Activated CD8-positive, alpha-beta memory T cell treated with anti-CD3 and anti-CD28 coated beads for 36 hours (primary cell): ENCODE measurements at regions not wholly inside any gene's neighbourhood (a gene's known extent, or its start where the extent isn't known, plus 50 kb on each side); places are given as distances from the start of the nearest gene placed in this dataset.
"Not testable (repeated sequence)": the region's sequence is repeated elsewhere in the genome, so short reads cannot be mapped to it uniquely, and the experiment has no call there.

Source experiments
- CTCF ChIA-PET: fragments of 350-600 bp; sonication (Branson Sonifier 250); formaldehyde crosslinking; loops from one replicate; lab custom pipeline; 2021; ENCODE audit warnings: antibody characterized with exemption; lab: Charles Lee
- POLR2A ChIA-PET: fragments of 350-600 bp; sonication (Branson Sonifier 250); formaldehyde crosslinking; loops from one replicate; lab custom pipeline; 2021; ENCODE audit warnings: antibody characterized with exemption; lab: Charles Lee

- POLR2A ChIA-PET = no interaction called here
- CTCF ChIA-PET = no interaction called here
These were observed 91.3 kb downstream of the MFAP3L start for GRCh38 chr4:169934794-169935429.

DNA sequence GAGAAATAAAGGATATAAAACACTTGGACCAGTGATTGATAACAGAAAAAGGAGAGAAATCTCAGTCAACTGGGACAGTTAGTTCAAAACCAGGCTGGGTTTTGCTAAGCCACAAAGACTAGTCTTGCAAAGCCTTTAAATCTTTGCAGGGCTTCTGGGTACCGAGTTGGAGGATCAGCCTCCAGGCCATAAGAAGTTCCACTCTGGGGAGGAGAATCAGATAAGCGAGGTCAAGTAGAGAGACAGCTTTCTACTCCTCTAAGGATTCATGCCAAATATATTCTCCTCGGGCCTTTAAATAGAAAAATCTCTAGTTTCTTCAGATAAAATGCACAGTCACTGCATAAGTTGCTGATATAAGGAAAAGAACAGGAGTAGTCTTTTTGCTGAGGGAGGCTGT, 92.7 kb downstream of the MFAP3L start:
- ChIA-PET CTCF (no interaction called here), POLR2A (no interaction called here)

DNA sequence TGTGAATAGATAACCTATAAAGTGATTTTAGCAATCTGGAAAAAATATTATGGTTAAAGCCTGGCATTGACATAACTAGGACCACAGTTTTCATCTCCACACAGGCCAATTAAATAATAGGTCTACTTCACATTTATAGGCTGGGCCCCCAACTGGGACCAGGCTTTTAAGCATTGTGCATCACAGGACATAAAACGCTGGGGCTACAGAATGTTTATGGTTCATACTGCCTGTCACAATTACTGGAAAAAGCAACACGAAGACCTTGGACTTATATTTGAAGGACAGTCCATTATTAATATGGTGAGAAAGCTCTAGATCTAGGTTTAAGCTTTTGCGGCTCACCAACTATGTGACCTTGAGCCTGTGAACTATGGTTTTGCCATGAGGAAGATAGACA, 94.2 kb downstream of the MFAP3L start:
- CTCF ChIA-PET = no interaction called here

GRCh38 chr4:169930755-169931154, 95.4 kb downstream of the MFAP3L start:
- CTCF ChIA-PET, POLR2A ChIA-PET: not testable (repeated sequence)

More for the DNA sequence above, 94.2 kb downstream of the MFAP3L start:
- POLR2A ChIA-PET = no interaction called here

DNA sequence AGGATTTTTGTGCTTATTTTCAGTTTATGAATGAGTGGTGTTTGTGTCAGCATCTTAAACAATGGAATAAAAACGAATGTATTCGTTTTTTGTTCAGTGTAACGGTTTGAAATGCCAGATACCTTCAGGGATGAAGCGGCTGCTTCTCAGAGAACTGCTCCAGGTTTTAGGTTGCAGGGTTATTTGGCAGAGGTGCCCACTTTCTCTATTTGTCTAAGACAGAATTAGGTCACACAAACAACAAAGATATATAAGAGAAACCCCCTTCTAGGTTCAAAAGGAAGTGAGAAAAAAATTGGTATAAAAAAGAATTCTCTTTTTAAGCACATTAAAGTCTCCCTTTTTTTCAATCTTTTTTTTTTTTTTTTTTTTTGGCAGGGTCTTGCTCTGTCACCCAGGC, 98.9 kb downstream of the MFAP3L start:
- ChIA-PET CTCF (no interaction called here), POLR2A (no interaction called here)

DNA sequence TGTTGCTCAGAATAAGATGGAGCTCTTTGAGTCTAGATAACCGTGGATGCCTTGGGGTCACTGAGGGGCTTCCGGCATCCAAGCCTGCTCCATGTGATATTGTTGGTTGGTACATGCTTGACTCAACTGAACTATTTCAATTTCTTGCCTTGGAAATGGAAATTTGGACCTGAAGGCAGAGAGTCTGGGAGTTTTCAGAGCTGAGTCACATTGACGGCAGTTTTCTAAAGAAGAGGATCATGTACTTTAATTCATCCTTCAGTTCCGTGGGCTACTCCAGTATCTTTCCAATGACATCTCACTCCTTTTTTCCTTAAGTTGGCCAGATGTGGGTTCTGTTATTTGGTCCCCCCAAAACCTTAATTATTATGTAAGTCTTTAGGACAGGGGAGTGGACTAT, 100.5 kb downstream of the MFAP3L start:
- POLR2A ChIA-PET = no interaction called here
- CTCF ChIA-PET = no interaction called here

DNA sequence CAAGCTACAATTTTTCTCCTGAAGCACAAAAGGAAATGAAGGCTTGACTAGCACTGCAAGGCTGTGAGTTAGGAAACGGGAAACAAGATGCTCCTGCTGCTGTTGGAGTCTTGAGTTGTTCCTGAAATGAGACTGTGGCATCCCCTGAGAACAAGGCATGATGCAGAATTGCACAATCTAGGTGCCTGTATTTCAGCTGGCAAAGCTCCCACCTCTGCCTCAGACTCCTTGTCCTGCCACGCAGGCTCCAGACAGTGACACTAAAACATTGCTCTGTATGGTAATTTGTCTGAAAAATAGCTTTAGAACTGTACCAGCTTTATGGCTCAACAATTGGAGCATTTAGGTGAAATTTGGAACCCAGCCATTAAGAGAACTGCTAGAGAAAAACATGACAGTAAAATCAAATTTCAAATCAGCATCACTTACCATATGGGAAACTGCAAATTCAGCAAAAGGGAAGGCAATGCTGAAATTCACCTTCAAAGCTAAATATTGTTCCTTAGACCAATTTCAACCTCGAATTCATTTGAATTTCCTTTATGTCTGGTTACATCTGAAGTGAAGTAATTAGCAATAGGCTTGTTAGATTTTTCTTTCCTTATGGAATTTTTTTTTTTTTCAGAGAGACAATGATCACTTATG, 103.4 kb downstream of the MFAP3L start:
- ChIA-PET POLR2A (no interaction called here), CTCF (no interaction called here)

DNA sequence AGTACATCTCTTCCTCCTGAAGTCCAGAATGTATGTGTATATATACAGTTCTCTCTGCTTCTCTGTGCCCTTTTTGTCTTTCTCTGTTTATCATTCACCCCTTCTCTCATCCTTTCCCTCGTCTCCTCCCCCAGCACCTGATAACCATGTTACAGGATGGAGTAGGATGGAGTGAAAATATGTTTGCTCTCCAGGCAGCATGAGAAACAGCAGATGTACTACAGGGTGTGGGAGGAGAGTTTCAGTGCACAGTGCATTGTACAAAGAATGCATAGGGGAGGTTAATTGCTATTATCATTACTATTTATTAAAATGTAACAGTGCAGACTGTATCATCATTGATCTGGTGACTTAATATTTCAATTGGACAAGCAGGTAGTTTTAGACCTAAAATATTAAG, 104.5 kb downstream of the MFAP3L start:
- CTCF ChIA-PET = no interaction called here
- POLR2A ChIA-PET = no interaction called here

DNA sequence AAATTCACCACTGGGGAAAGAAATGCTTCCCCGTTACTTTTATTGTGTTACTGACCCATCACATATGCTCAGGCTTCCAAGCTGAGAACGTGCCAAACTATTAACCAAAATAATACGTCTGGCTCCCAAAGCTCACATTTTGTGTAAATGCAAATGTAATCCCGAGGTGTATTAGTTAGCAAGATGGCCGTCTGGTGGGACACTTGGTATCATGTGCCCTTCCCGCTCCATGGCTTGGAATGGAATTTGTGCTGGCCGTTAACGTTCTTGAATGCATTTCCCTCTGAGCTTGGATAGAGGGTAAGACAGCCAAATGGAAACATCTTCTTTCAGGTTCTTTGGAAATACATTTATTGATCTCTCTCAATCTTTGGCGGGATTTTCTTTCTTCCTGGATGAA, 105.0 kb downstream of the MFAP3L start:
- ChIA-PET POLR2A (no interaction called here), CTCF (no interaction called here)

- POLR2A ChIA-PET, CTCF ChIA-PET: not testable (repeated sequence)
These were observed 106.7 kb downstream of the MFAP3L start for GRCh38 chr4:169919194-169920124.

DNA sequence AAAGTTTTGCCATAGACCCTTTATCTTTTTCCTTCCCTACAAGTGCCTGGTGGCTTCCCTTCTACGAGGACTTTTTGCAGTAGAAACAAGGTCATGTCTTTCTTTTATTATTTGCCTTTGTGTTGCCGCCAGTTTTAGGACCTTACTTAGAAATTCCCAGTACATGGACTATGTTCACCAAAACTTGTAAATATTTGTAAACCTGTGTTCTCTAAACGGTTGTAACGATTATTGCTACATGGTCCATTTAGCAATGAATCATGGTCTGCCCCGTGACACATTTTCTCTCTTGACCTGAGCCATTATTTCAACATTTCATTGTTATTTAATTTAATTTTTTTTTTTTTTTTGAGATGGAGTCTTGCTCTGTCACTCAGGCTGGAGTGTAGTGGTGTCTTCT, 110.7 kb downstream of the MFAP3L start:
- CTCF ChIA-PET = no interaction called here

GRCh38 chr4:169914866-169915265, 111.3 kb downstream of the MFAP3L start:
- POLR2A ChIA-PET = no interaction called here
- CTCF ChIA-PET = no interaction called here

More for the DNA sequence above, 110.7 kb downstream of the MFAP3L start:
- POLR2A ChIA-PET = no interaction called here

DNA sequence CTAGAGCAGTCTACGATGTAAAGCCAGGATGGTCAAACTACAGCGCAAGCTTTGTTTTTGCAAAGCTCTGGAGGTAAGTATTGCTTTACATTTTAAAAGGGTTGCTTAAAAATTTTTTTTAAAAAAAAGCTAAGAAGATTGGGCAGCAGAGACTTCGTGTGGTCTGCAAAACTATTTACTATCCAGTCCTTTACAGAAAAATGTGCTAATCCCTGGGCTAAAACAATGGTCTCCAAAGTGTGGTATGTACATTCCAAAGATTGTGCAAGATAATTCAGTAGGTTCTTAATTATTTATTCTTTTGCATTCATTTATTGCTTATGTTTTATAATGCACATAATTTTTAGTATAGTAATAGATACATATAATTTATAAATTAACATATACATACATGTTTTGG, 113.2 kb downstream of the MFAP3L start:
- POLR2A ChIA-PET = no interaction called here
- CTCF ChIA-PET = no interaction called here

GRCh38 chr4:169909897-169910296, 116.3 kb downstream of the MFAP3L start:
- CTCF ChIA-PET = no interaction called here

DNA sequence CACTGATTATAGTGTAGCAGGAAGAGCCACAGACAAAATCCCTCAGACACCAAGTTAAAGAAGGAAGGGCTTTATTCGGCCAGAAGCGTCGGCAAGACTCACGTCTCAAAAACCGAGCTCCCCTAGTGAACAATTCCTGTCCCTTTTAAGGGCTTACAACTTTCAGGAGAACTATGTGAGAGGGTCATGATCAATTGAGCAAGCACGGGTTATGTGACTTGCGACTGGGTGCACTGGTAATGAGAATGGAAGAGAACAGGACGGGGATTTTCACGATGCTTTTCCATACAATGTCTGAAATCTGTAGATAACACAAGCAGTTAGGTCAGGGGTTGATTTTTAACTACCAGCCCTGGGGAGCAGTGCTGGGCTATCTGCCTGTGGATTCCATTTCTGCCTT, 116.7 kb downstream of the MFAP3L start:
- CTCF ChIA-PET = no interaction called here
- POLR2A ChIA-PET = no interaction called here

More at GRCh38 chr4:169909897-169910296, 116.3 kb downstream of the MFAP3L start:
- POLR2A ChIA-PET = no interaction called here

DNA sequence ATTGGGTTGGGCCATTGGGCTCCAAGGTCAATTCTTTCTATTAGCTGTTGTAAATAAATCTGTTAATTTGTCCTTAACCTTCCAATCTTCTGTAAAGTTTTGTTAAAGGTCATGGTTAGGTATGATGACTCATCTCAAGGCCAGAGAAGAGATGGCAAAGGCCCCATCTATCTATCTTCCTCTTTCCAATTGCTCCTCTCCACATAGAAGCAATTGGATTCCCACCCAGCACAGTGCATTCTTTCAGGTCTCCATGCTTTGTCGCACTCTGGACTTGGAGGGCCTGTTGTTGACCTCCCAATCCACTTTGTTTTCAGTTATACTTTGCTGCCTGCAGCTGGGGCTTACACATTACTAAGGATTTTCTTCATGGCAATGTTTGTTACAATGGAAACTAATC, 118.5 kb downstream of the MFAP3L start:
- CTCF ChIA-PET = no interaction called here
- POLR2A ChIA-PET = no interaction called here

DNA sequence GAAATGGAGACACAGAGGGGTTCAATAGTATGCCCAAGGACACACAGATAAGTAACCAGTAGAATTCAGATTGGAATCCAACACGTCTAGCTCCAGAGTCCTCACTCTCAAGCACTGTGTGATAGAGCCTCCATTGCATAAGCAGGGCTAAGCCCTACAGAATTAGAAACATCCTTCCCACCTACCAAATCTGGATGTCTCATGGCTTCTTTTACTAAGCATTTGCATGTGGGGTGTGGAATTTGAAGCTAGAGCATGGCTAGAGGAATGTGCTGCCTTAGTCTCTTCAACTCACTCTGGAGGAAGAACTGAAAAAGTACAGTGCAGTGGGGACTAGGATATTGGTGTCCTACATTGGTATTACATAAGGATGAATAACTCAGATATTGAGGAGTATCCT, 119.4 kb downstream of the MFAP3L start:
- POLR2A ChIA-PET = no interaction called here

DNA sequence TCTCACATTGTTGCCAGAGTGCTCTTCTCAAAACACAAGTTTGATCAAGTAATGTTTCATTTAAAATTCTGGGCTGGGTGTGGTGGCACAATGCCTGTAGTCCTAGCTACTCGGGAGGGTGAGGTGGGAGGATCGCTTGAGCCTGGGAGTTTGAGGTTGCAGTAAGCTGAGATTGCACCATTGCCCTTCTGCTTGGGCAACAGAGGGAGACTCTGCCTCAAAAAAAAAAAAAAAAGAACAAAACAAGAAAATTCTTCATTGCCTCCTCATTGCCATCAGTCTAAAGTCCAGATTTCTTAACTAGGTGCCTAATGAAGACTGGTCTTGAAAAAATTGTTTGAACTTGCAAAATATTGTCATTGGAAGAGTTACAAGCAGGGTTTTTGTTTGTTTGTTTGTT, 120.1 kb downstream of the MFAP3L start:
- ChIA-PET CTCF (no interaction called here), POLR2A (no interaction called here)

More for the DNA sequence above, 119.4 kb downstream of the MFAP3L start:
- CTCF ChIA-PET = no interaction called here

DNA sequence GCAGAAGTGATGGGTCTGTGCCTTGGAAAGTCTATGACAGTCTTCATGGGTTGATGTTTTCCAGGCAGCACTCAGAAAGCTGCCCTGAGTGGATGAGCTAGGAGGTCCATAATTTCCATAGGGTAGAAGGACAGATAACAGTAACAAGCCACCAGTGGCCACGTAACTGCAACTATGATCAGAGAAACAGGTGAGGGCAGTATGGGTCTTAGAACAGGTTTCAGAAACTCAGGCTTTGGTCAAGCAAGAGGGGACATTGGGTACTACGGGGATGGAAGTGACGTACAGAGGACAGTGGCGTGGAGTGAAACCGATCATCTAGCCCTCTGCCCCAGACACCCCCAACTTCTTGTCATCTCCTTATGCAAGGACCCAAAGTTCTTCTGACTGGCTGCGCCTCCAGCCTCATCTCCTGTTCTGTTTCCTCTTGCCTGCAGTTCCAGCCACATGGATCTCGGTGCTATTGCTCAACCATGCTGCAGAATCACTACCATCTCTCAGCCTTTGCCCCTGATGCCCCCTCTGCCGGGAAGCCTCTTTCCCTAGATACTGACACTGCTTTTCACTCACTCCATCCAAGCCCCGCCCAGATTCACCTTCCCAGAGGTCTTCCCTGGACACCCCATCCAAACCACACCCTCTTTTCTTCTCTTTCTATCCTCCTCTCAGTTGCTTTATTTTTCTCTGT, 123.4 kb downstream of the MFAP3L start:
- ChIA-PET CTCF (no interaction called here), POLR2A (no interaction called here)

DNA sequence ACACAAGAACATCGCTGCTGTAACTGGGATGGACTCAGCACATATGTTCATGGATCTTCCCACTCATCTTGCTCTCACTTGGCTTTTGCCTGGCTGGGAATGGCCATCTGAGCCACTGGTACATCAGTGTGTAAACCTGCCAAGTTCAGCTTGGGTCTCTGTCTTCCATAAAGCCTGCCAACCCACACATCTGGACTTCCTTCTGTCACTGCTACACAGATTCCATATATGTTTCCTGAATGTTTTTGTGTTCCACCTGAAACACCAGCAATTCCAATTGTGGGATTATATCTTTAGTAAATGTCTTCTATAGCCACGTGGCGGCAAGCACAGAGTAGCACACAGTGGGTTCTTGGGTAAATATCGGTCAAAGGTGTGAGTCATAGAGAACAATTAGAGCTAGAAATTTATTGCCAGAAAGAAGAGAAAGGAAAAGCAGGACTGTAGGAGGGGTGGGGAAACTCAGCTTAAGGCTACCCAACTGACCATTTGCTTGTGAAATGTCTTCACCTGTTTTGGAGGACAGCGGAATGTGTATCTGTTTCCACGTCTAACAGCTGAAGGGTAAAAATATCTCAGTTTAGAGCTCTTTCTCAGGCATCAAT, 125.9 kb downstream of the MFAP3L start:
- ChIA-PET POLR2A (no interaction called here), CTCF (no interaction called here)
